ENCODE measurements at regions not wholly inside any gene's neighbourhood (a gene's known extent, or its start where the extent isn't known, plus 50 kb on each side); places are given as distances from the start of the nearest gene placed in this dataset.

DNA sequence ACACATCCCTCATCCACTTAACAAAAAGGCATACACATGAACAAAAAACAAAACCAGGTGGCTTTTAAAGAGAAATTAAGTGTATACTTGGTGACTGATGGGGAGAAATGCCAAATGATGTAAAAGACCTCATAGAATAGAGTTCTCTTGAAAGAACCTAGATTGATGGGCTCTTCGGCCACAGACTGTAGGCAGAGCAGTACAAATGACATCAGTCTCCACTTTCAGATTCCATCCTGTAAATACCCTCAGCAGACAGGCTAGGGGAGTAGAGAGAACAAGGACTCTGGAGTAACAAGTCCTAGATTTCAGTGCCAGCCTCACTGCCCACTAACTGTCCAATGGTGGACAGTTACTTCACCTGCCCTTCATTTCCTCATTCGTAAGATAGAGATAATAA is 203.8 kb downstream of the MZT1 start:
- Histone ChIP-seq H3K79me2 (ENCODE audit: low read length) (no peaks in the 10 kb centered on the region), H3K9ac (ENCODE audit: low read length) (no peak overlapping the region), H3F3A (ENCODE audit: low read length, unreplicated experiment) (no peaks in the 10 kb centered on the region), H3K4me3 (ENCODE audit: low read length) (no peak overlapping the region), H4K20me1 (ENCODE audit: low read length) (no peaks in the 10 kb centered on the region), H3K4me2 (ENCODE audit: low read length) (no peak overlapping the region), H3K9me3 (ENCODE audit: low read length) (no peaks in the 10 kb centered on the region), H3K27me3 (ENCODE audit: low read length) (peaks cover 7% of the 10 kb centered on the region; the same call in 1 of the 2 replicates), H3K4me1 (ENCODE audit: insufficient read depth, low read length) (no peaks in the 10 kb centered on the region), H3K27ac (ENCODE audit: low read length) (no peak overlapping the region), H3K36me3 (ENCODE audit: low read depth, low read length) (no peaks in the 10 kb centered on the region), H3K9me2 (replicated peaks; ENCODE audit: low read length) (no peaks in the 10 kb centered on the region), H2AFZ (ENCODE audit: low read length) (no peak overlapping the region)
- TF ChIP-seq, protein P1, sequence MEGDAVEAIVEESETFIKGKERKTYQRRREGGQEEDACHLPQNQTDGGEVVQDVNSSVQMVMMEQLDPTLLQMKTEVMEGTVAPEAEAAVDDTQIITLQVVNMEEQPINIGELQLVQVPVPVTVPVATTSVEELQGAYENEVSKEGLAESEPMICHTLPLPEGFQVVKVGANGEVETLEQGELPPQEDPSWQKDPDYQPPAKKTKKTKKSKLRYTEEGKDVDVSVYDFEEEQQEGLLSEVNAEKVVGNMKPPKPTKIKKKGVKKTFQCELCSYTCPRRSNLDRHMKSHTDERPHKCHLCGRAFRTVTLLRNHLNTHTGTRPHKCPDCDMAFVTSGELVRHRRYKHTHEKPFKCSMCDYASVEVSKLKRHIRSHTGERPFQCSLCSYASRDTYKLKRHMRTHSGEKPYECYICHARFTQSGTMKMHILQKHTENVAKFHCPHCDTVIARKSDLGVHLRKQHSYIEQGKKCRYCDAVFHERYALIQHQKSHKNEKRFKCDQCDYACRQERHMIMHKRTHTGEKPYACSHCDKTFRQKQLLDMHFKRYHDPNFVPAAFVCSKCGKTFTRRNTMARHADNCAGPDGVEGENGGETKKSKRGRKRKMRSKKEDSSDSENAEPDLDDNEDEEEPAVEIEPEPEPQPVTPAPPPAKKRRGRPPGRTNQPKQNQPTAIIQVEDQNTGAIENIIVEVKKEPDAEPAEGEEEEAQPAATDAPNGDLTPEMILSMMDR (conservative IDR thresholded peaks at IDR 0.05; ENCODE audit: low read depth, low read length), result no peak
- TF ChIP-seq EZH2 (IDR thresholded peaks at IDR 0.05; ENCODE audit: low read length, unreplicated experiment) (no peak), EZH2phosphoT487 (IDR thresholded peaks at IDR 0.05; ENCODE audit: borderline replicate concordance, low read length) (no peak)
- ChIA-PET CTCF (no interaction called here), POLR2A (ENCODE audit: unreplicated experiment) (no interaction called here)
- no TSS peak for BruUV-seq (replicated peaks)
- no peak for DNase-seq
- ATAC-seq, result no peak
- intact Hi-C loops (cut with micrococcal nuclease), result no loop called here

DNA sequence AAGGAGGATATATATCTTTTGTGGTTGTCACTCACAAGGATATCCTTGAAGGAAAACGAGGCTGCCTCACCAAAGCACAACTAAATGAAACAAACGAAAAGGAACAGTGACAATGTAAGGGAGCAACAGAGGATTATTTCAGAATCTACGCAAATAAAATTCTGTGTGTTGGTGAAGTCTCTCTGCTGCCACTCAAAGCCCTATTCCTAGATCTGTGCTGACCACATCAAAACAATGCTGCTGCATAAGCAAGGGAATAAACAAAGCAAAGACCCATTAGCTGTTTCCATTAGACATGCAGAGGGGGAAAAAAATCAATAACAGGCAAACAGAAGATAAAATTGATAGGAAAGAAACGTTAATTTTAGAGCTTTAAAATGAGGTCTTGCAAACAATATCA is 204.4 kb downstream of the MZT1 start:
- ChIA-PET CTCF (no interaction called here), POLR2A (ENCODE audit: unreplicated experiment) (no interaction called here)
- no peaks in the 10 kb centered on the region for H4K20me1 ChIP-seq (ENCODE audit: low read length)
- H3K4me3 ChIP-seq (ENCODE audit: low read length), result no peak overlapping the region
- intact Hi-C loops (cut with micrococcal nuclease), result no loop called here
- no peak overlapping the region for H2AFZ ChIP-seq (ENCODE audit: low read length)
- no peaks in the 10 kb centered on the region for H3K9me3 ChIP-seq (ENCODE audit: low read length)
- TF ChIP-seq EZH2phosphoT487 (IDR thresholded peaks at IDR 0.05; ENCODE audit: borderline replicate concordance, low read length), result no peak
- TF ChIP-seq EZH2 (IDR thresholded peaks at IDR 0.05; ENCODE audit: low read length, unreplicated experiment), result no peak
- TF ChIP-seq, protein P1 (conservative IDR thresholded peaks at IDR 0.05; ENCODE audit: low read depth, low read length), result no peak
- DNase-seq (no peak), ATAC-seq (peak; percentile 29)
- H3K36me3 ChIP-seq (ENCODE audit: low read depth, low read length), result no peaks in the 10 kb centered on the region
- H3K9ac ChIP-seq (ENCODE audit: low read length), result no peak overlapping the region
- no peak overlapping the region for H3K4me2 ChIP-seq (ENCODE audit: low read length)
- H3K27me3 ChIP-seq (ENCODE audit: low read length), result peaks cover 7% of the 10 kb centered on the region; the same call in 1 of the 2 replicates
- H3K4me1 ChIP-seq (ENCODE audit: insufficient read depth, low read length), result no peaks in the 10 kb centered on the region
- no peaks in the 10 kb centered on the region for H3K9me2 ChIP-seq (replicated peaks; ENCODE audit: low read length)
- no TSS peak for BruUV-seq (replicated peaks)
- H3K27ac ChIP-seq (ENCODE audit: low read length), result no peak overlapping the region
- H3F3A ChIP-seq (ENCODE audit: low read length, unreplicated experiment), result no peaks in the 10 kb centered on the region
- no peaks in the 10 kb centered on the region for H3K79me2 ChIP-seq (ENCODE audit: low read length)

DNA sequence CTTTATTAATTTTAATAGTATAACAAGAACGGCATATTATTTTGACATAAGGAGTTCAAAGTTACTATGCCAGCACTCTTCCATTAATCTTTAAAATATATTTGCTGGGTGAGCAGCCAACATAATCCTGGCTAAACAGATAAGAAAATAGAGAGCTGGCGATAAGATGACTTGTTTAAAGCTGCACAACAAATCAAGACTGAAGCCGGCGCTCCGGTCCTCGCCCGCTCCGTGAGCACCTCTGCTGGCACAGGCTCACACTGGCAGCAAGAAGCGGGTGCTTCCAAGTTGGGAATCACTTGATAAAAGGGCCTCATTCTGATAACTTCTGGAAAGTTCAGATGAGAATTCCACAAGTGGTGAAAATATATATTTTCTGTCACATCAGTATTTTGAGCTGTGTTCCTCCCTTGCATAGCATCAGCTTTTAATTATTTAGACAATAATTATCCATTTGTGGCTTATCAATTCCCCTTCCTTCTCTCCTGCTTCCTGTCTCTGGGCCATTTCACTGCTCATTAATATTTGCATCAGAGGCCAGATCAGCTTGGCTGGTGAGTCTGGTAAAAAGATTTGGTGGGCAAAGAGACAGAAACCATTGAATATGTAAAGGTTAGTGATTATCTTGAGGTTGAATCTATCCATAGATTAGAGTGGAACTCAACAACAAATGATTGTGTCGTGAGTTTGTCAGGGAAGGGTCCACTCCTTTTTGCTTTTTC is 205.3 kb downstream of the MZT1 start:
- Histone ChIP-seq H3K9me2 (replicated peaks; ENCODE audit: low read length) (no peaks in the 10 kb centered on the region), H3K27me3 (ENCODE audit: low read length) (peaks cover 7% of the 10 kb centered on the region; the same call in 1 of the 2 replicates), H3F3A (ENCODE audit: low read length, unreplicated experiment) (no peaks in the 10 kb centered on the region), H2AFZ (ENCODE audit: low read length) (no peak overlapping the region), H3K36me3 (ENCODE audit: low read depth, low read length) (no peaks in the 10 kb centered on the region), H3K4me2 (ENCODE audit: low read length) (no peak overlapping the region), H3K27ac (ENCODE audit: low read length) (no peak overlapping the region), H4K20me1 (ENCODE audit: low read length) (no peaks in the 10 kb centered on the region), H3K4me1 (ENCODE audit: insufficient read depth, low read length) (no peaks in the 10 kb centered on the region), H3K79me2 (ENCODE audit: low read length) (no peaks in the 10 kb centered on the region), H3K9ac (ENCODE audit: low read length) (no peak overlapping the region), H3K4me3 (ENCODE audit: low read length) (no peak overlapping the region), H3K9me3 (ENCODE audit: low read length) (no peaks in the 10 kb centered on the region)
- ChIA-PET POLR2A (ENCODE audit: unreplicated experiment) (no interaction called here), CTCF (interaction anchor here (0.5 kb wide), 1 partner anchor 41 kb away, joined by 6 read pairs; no protein-coding TSS in a partner anchor)
- no peak for DNase-seq
- BruUV-seq (replicated peaks), result no TSS peak
- intact Hi-C loops (cut with micrococcal nuclease), result no loop called here
- TF ChIP-seq, protein P1 (conservative IDR thresholded peaks at IDR 0.05; ENCODE audit: low read depth, low read length), result no peak
- no peak for TF ChIP-seq EZH2phosphoT487 (IDR thresholded peaks at IDR 0.05; ENCODE audit: borderline replicate concordance, low read length)
- TF ChIP-seq EZH2 (IDR thresholded peaks at IDR 0.05; ENCODE audit: low read length, unreplicated experiment), result no peak
- ATAC-seq, result no peak
